ENCODE measurements at regions not wholly inside any gene's neighbourhood (a gene's known extent, or its start where the extent isn't known, plus 50 kb on each side); places are given as distances from the start of the nearest gene placed in this dataset.

DNA sequence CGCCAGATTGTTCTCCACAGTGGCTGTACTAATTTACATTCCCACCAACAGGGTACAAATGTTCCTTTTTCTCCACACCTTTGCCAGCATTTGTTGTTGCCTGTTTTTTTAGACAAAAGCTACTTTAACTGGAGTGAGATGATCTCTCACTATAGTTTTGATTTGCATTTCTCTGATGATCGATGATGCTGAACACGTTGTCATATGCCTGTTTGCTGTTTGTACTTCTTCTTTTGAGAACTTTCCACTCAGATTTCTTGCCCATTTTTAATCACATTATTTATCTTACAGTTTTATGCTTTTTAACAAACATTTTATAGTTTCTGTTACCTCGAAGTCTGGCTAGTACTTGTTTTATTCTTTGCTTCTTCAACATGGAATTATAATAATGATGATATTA is 643.7 kb upstream of the ALCAM start:
- TF ChIP-seq, protein P1, sequence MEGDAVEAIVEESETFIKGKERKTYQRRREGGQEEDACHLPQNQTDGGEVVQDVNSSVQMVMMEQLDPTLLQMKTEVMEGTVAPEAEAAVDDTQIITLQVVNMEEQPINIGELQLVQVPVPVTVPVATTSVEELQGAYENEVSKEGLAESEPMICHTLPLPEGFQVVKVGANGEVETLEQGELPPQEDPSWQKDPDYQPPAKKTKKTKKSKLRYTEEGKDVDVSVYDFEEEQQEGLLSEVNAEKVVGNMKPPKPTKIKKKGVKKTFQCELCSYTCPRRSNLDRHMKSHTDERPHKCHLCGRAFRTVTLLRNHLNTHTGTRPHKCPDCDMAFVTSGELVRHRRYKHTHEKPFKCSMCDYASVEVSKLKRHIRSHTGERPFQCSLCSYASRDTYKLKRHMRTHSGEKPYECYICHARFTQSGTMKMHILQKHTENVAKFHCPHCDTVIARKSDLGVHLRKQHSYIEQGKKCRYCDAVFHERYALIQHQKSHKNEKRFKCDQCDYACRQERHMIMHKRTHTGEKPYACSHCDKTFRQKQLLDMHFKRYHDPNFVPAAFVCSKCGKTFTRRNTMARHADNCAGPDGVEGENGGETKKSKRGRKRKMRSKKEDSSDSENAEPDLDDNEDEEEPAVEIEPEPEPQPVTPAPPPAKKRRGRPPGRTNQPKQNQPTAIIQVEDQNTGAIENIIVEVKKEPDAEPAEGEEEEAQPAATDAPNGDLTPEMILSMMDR (IDR thresholded peaks at IDR 0.05): no peak
- no peak for TF ChIP-seq EZH2 (IDR thresholded peaks at IDR 0.05)

All from neural progenitor cell (in vitro differentiated cells).